ENCODE measurements at regions not wholly inside any gene's neighbourhood (a gene's known extent, or its start where the extent isn't known, plus 50 kb on each side); places are given as distances from the start of the nearest gene placed in this dataset.

- no peak for TF ChIP-seq CTCF (IDR thresholded peaks at IDR 0.05; ENCODE audit: control extremely low read depth, extremely low read depth, low read depth, missing control alignments)
- ChIA-PET POLR2A (no interaction called here), CTCF (no interaction called here)
- DNase-seq (ENCODE audit: extremely low spot score): no peak
These were observed 161.0 kb downstream of the RNF152 start for GRCh38 chr18:61731693-61732376.

GRCh38 chr18:61731178-61731577 lies 161.6 kb downstream of the RNF152 start:
- no peak for TF ChIP-seq CTCF (IDR thresholded peaks at IDR 0.05; ENCODE audit: control extremely low read depth, extremely low read depth, low read depth, missing control alignments)
- CTCF ChIA-PET: no interaction called here
- POLR2A ChIA-PET: no interaction called here
- DNase-seq (ENCODE audit: extremely low spot score): no peak

GRCh38 chr18:61729322-61729721 lies 163.5 kb downstream of the RNF152 start:
- ChIA-PET CTCF (interaction anchor here (1.2 kb wide), 1 partner anchor 25 kb away, joined by 3 read pairs; no protein-coding TSS in a partner anchor), POLR2A (no interaction called here)
- DNase-seq (ENCODE audit: extremely low spot score): no peak
- TF ChIP-seq CTCF (IDR thresholded peaks at IDR 0.05; ENCODE audit: control extremely low read depth, extremely low read depth, low read depth, missing control alignments): no peak

- no peak for DNase-seq (ENCODE audit: extremely low spot score)
- TF ChIP-seq CTCF (IDR thresholded peaks at IDR 0.05; ENCODE audit: control extremely low read depth, extremely low read depth, low read depth, missing control alignments): no peak
- ChIA-PET CTCF (interaction anchor here (0.9 to 2.3 kb wide), 3 partner anchors 8 to 13 kb away, joined by 4 to 5 read pairs (median 4); no protein-coding TSS in a partner anchor), POLR2A (no interaction called here)
These were observed 165.3 kb downstream of the RNF152 start for GRCh38 chr18:61727241-61728193.

- ChIA-PET CTCF (no interaction called here), POLR2A (no interaction called here)
- TF ChIP-seq CTCF (IDR thresholded peaks at IDR 0.05; ENCODE audit: control extremely low read depth, extremely low read depth, low read depth, missing control alignments): no peak
- DNase-seq (ENCODE audit: extremely low spot score): no peak
These were observed 168.3 kb downstream of the RNF152 start for GRCh38 chr18:61724532-61724931.

- POLR2A ChIA-PET: no interaction called here
- no peak for DNase-seq (ENCODE audit: extremely low spot score)
- no peak for TF ChIP-seq CTCF (IDR thresholded peaks at IDR 0.05; ENCODE audit: control extremely low read depth, extremely low read depth, low read depth, missing control alignments)
- CTCF ChIA-PET: no interaction called here
These were observed 170.6 kb downstream of the RNF152 start for GRCh38 chr18:61722247-61722646.

Data from GM10248 (cell line).